IgD-negative memory B cell (primary cell): ENCODE measurements at regions not wholly inside any gene's neighbourhood (a gene's known extent, or its start where the extent isn't known, plus 50 kb on each side); places are given as distances from the start of the nearest gene placed in this dataset.

Source experiments
- H3K27ac Mint-ChIP-seq, 3 donors: one replicate each; pipeline ENCODE4 v1.8.0; 2020 to 2022; ENCODE audit warnings: mild to moderate bottlenecking in 3 of 3, mixed read lengths in 3 of 3, moderate library complexity in 1 of 3
- H3K27me3 Mint-ChIP-seq: one replicate; pipeline ENCODE4 v1.8.0; 2021; ENCODE audit warnings: mixed read lengths
- H3K36me3 Mint-ChIP-seq: one replicate; pipeline ENCODE4 v1.8.0; 2020; ENCODE audit warnings: mild to moderate bottlenecking, mixed read lengths
- H3K4me1 Mint-ChIP-seq, 3 donors: one replicate each; pipeline ENCODE4 v1.8.0; 2020 to 2022; ENCODE audit warnings: mixed read lengths in 3 of 3, mild to moderate bottlenecking in 1 of 3
- H3K4me3 Mint-ChIP-seq, 4 donors: one replicate each; pipeline ENCODE4 v1.8.0; 2020 to 2022; ENCODE audit warnings: mild to moderate bottlenecking in 4 of 4, mixed read lengths in 4 of 4, moderate library complexity in 3 of 4
- H3K9me3 Mint-ChIP-seq, 3 donors: one replicate each; pipeline ENCODE4 v1.8.0; 2020 to 2021; ENCODE audit warnings: mixed read lengths in 3 of 3, mild to moderate bottlenecking in 1 of 3

- Mint-ChIP-seq H3K27me3 (peaks cover 33% of the 10 kb centered on the region), H3K36me3 (no peaks in the 10 kb centered on the region), H3K4me3 (no peak overlapping the region), H3K4me1 (no peaks in the 10 kb centered on the region), H3K9me3 (peaks cover 0 to 5% (median 0%) of the 10 kb centered on the region in 3 donors), H3K27ac (no peak overlapping the region)
Observed at GRCh38 chr20:37643400-37643799, 50.4 kb upstream of the CTNNBL1 start.

- Mint-ChIP-seq H3K27ac (no peak overlapping the region), H3K9me3 (peaks cover 0 to 5% (median 0%) of the 10 kb centered on the region in 3 donors), H3K27me3 (peaks cover 33% of the 10 kb centered on the region), H3K4me3 (no peak overlapping the region), H3K4me1 (no peaks in the 10 kb centered on the region), H3K36me3 (no peaks in the 10 kb centered on the region)
Observed at GRCh38 chr20:37642246-37642645, 51.6 kb upstream of the CTNNBL1 start.

- no peaks in the 10 kb centered on the region for H3K36me3 Mint-ChIP-seq
- peaks cover 33% of the 10 kb centered on the region for H3K27me3 Mint-ChIP-seq
- H3K4me3 Mint-ChIP-seq: peak overlapping the region in 1 of 4 donors; percentile 47
- no peaks in the 10 kb centered on the region for H3K4me1 Mint-ChIP-seq
- no peak overlapping the region for H3K27ac Mint-ChIP-seq
- H3K9me3 Mint-ChIP-seq: peaks cover 0 to 2% (median 1%) of the 10 kb centered on the region in 3 donors
Observed at GRCh38 chr20:37640600-37641561, 52.9 kb upstream of the CTNNBL1 start.

GRCh38 chr20:37638527-37638926 lies 55.3 kb upstream of the CTNNBL1 start:
- H3K9me3 Mint-ChIP-seq: peaks cover 2 to 11% (median 2%) of the 10 kb centered on the region in 3 donors
- no peaks in the 10 kb centered on the region for H3K4me1 Mint-ChIP-seq
- peaks cover 31% of the 10 kb centered on the region for H3K27me3 Mint-ChIP-seq
- H3K4me3 Mint-ChIP-seq: no peak overlapping the region
- no peak overlapping the region for H3K27ac Mint-ChIP-seq
- no peaks in the 10 kb centered on the region for H3K36me3 Mint-ChIP-seq

- peaks cover 0 to 11% (median 2%) of the 10 kb centered on the region in 3 donors for H3K9me3 Mint-ChIP-seq
- H3K4me1 Mint-ChIP-seq: no peaks in the 10 kb centered on the region
- H3K36me3 Mint-ChIP-seq: no peaks in the 10 kb centered on the region
- H3K27me3 Mint-ChIP-seq: peaks cover 30% of the 10 kb centered on the region
- H3K4me3 Mint-ChIP-seq: no peak overlapping the region
- no peak overlapping the region for H3K27ac Mint-ChIP-seq
Observed at GRCh38 chr20:37636977-37637376, 56.9 kb upstream of the CTNNBL1 start.

GRCh38 chr20:37636212-37636975 lies 57.4 kb upstream of the CTNNBL1 start:
- Mint-ChIP-seq H3K27me3 (peaks cover 27% of the 10 kb centered on the region), H3K4me3 (no peak overlapping the region), H3K9me3 (peaks cover 0 to 11% (median 2%) of the 10 kb centered on the region in 3 donors), H3K27ac (no peak overlapping the region), H3K36me3 (no peaks in the 10 kb centered on the region), H3K4me1 (no peaks in the 10 kb centered on the region)

- peaks cover 40% of the 10 kb centered on the region for H3K27me3 Mint-ChIP-seq
- H3K27ac Mint-ChIP-seq: no peak overlapping the region
- peaks cover 4% of the 10 kb centered on the region for H3K36me3 Mint-ChIP-seq
- no peak overlapping the region for H3K4me3 Mint-ChIP-seq
- no peaks in the 10 kb centered on the region for H3K4me1 Mint-ChIP-seq
- peaks cover 0 to 11% (median 2%) of the 10 kb centered on the region in 3 donors for H3K9me3 Mint-ChIP-seq
Observed at GRCh38 chr20:37630993-37631392, 62.8 kb upstream of the CTNNBL1 start.

GRCh38 chr20:37630166-37630565 lies 63.7 kb upstream of the CTNNBL1 start:
- H3K27me3 Mint-ChIP-seq: peaks cover 40% of the 10 kb centered on the region
- H3K4me1 Mint-ChIP-seq: no peaks in the 10 kb centered on the region
- no peak overlapping the region for H3K27ac Mint-ChIP-seq
- no peak overlapping the region for H3K4me3 Mint-ChIP-seq
- peaks cover 4% of the 10 kb centered on the region for H3K36me3 Mint-ChIP-seq
- H3K9me3 Mint-ChIP-seq: peaks cover 0 to 4% (median 0%) of the 10 kb centered on the region in 3 donors

GRCh38 chr20:37627767-37628130 lies 66.1 kb upstream of the CTNNBL1 start:
- H3K36me3 Mint-ChIP-seq: peaks cover 4% of the 10 kb centered on the region
- H3K4me1 Mint-ChIP-seq: no peaks in the 10 kb centered on the region
- H3K27me3 Mint-ChIP-seq: peaks cover 39% of the 10 kb centered on the region
- H3K9me3 Mint-ChIP-seq: no peaks in the 10 kb centered on the region
- H3K27ac Mint-ChIP-seq: no peak overlapping the region
- H3K4me3 Mint-ChIP-seq: no peak overlapping the region

- Mint-ChIP-seq H3K27ac (no peak overlapping the region), H3K36me3 (peaks cover 4% of the 10 kb centered on the region), H3K27me3 (peaks cover 38% of the 10 kb centered on the region), H3K4me1 (no peaks in the 10 kb centered on the region), H3K9me3 (no peaks in the 10 kb centered on the region), H3K4me3 (no peak overlapping the region)
Observed at GRCh38 chr20:37627060-37627766, 66.6 kb upstream of the CTNNBL1 start.

GRCh38 chr20:37624963-37625362 lies 68.9 kb upstream of the CTNNBL1 start:
- H3K27ac Mint-ChIP-seq: no peak overlapping the region
- H3K27me3 Mint-ChIP-seq: peaks cover 38% of the 10 kb centered on the region
- peaks cover 4% of the 10 kb centered on the region for H3K36me3 Mint-ChIP-seq
- no peak overlapping the region for H3K4me3 Mint-ChIP-seq
- no peaks in the 10 kb centered on the region for H3K9me3 Mint-ChIP-seq
- H3K4me1 Mint-ChIP-seq: no peaks in the 10 kb centered on the region

GRCh38 chr20:37622728-37623127 lies 71.1 kb upstream of the CTNNBL1 start:
- no peaks in the 10 kb centered on the region for H3K9me3 Mint-ChIP-seq
- H3K4me3 Mint-ChIP-seq: no peak overlapping the region
- H3K27me3 Mint-ChIP-seq: peaks cover 31% of the 10 kb centered on the region
- H3K36me3 Mint-ChIP-seq: peaks cover 2% of the 10 kb centered on the region
- no peaks in the 10 kb centered on the region for H3K4me1 Mint-ChIP-seq
- no peak overlapping the region for H3K27ac Mint-ChIP-seq

GRCh38 chr20:37619496-37619895 lies 74.3 kb upstream of the CTNNBL1 start:
- Mint-ChIP-seq H3K27ac (no peak overlapping the region), H3K36me3 (peaks cover 2% of the 10 kb centered on the region), H3K9me3 (no peaks in the 10 kb centered on the region), H3K4me3 (no peak overlapping the region), H3K27me3 (peaks cover 21% of the 10 kb centered on the region), H3K4me1 (peaks cover 0 to 2% (median 0%) of the 10 kb centered on the region in 3 donors)

- Mint-ChIP-seq H3K27ac (no peak overlapping the region), H3K27me3 (peaks cover 16% of the 10 kb centered on the region), H3K9me3 (no peaks in the 10 kb centered on the region), H3K4me1 (peaks cover 0 to 2% (median 0%) of the 10 kb centered on the region in 3 donors), H3K4me3 (no peak overlapping the region), H3K36me3 (peaks cover 3% of the 10 kb centered on the region)
Observed at GRCh38 chr20:37616110-37616425, 77.8 kb upstream of the CTNNBL1 start.
